ENCODE measurements at regions not wholly inside any gene's neighbourhood (a gene's known extent, or its start where the extent isn't known, plus 50 kb on each side); places are given as distances from the start of the nearest gene placed in this dataset.

- peak; percentile 9; the same call in 1 of the 2 replicates for TF ChIP-seq SMC3 (IDR thresholded peaks at IDR 0.05; ENCODE audit: low read depth, low read length)
- TF ChIP-seq IRF3 (IDR thresholded peaks at IDR 0.05; ENCODE audit: low read depth, low read length): no peak
- TF ChIP-seq RFX5 (IDR thresholded peaks at IDR 0.05; ENCODE audit: low read length): no peak
- 0 out of 2 replicates have a peak, but pooled peaks have one; percentile 8 for TF ChIP-seq TCF12 (IDR thresholded peaks at IDR 0.05)
- TF ChIP-seq TAF1 (IDR thresholded peaks at IDR 0.05; ENCODE audit: borderline replicate concordance, low read depth, low read length): no peak
- no peak for TF ChIP-seq CTCF (IDR thresholded peaks at IDR 0.05)
Measured at GRCh38 chr11:114984611-114985163, 306.4 kb downstream of the NXPE2 start (continued).

- 52% methylated on average over 6 of the region's 6 CpGs for WGBS (ENCODE audit: low lambda C conversion rate)
- no peaks in the 10 kb centered on the region for H4K20me1 ChIP-seq (ENCODE audit: insufficient read depth)
- TF ChIP-seq MEF2A (IDR thresholded peaks at IDR 0.05; ENCODE audit: borderline replicate concordance, low read depth) (no peak), PBX3 (IDR thresholded peaks at IDR 0.05) (no peak), FOSL2 (IDR thresholded peaks at IDR 0.05; ENCODE audit: borderline replicate concordance, low read depth) (no peak), GATA2 (CRISPR knock-in tag; IDR thresholded peaks at IDR 0.05) (no peak), RCOR1 (IDR thresholded peaks at IDR 0.05; ENCODE audit: low read length) (no peak), REST (IDR thresholded peaks at IDR 0.05; ENCODE audit: low read depth, low read length) (no peak)
- DNase-seq: no peak
- H3K79me2 ChIP-seq (ENCODE audit: insufficient read depth): no peaks in the 10 kb centered on the region
- no peak overlapping the region for H3K4me3 ChIP-seq (ENCODE audit: low read depth in 2 of 2, low read length in 1 of 2)
- peaks cover 0 to 21% of the 10 kb centered on the region in 2 experiments; a peak in 1 of 4 replicates for H3K4me1 ChIP-seq (ENCODE audit: control insufficient read depth in 1 of 2, insufficient read depth in 2 of 2, low read depth in 1 of 2, low read length in 1 of 2)
- H3K27ac ChIP-seq (ENCODE audit: low read depth in 2 of 2, low read length in 1 of 2): no peak overlapping the region
- no peaks in the 10 kb centered on the region for H3K27me3 ChIP-seq (ENCODE audit: insufficient read depth)
- ChIA-PET POLR2A (no interaction called here), CTCF (interaction anchor here (1.4 kb wide), 1 partner anchor 10 kb away, joined by 3 read pairs; no protein-coding TSS in a partner anchor)
- H3K9ac ChIP-seq: no peak overlapping the region
- no peak overlapping the region for H3K4me2 ChIP-seq
- H3K9me3 ChIP-seq: no peaks in the 10 kb centered on the region
- H3F3A ChIP-seq (replicated peaks; ENCODE audit: insufficient read depth): no peaks in the 10 kb centered on the region
- H2AFZ ChIP-seq (ENCODE audit: low read depth): no peak overlapping the region
- H3K36me3 ChIP-seq (replicated peaks in 1 of 2; ENCODE audit: control insufficient read depth in 1 of 2, insufficient read depth in 2 of 2, low read length in 1 of 2): no peaks in the 10 kb centered on the region
- no peaks in the 10 kb centered on the region for H3K9me2 ChIP-seq
Measured at GRCh38 chr11:114986365-114986764, 308.0 kb downstream of the NXPE2 start.
